H9 (cell line): ENCODE measurements at regions not wholly inside any gene's neighbourhood (a gene's known extent, or its start where the extent isn't known, plus 50 kb on each side); places are given as distances from the start of the nearest gene placed in this dataset.

Source experiments
- DNase-seq: peaks from one replicate; pipeline ENCODE4 v3.0.0-alpha.2; 2017
- H2AFZ ChIP-seq: one replicate; pipeline ENCODE4 v1.6.1; 2013; ENCODE audit warnings: mild to moderate bottlenecking, low read length, control low read depth, moderate library complexity
- H2AK5ac ChIP-seq: 2 replicates; pipeline ENCODE4 v1.6.1; 2013; ENCODE audit warnings: low read length, control low read depth, mixed read lengths; ENCODE audit not compliant: insufficient read length
- H2BK120ac ChIP-seq: one replicate; pipeline ENCODE4 v1.6.1; 2013; ENCODE audit warnings: low read depth, mild to moderate bottlenecking, low read length, control low read depth, inconsistent platforms; ENCODE audit not compliant: poor library complexity, severe bottlenecking
- H2BK12ac ChIP-seq: 2 replicates; pipeline ENCODE4 v1.6.1; 2013; ENCODE audit warnings: low read length, control low read depth, mixed read lengths, low read depth; ENCODE audit not compliant: insufficient read length
- H2BK15ac ChIP-seq: 2 replicates; pipeline ENCODE4 v1.6.1; 2013; ENCODE audit warnings: low read depth, low read length, control low read depth
- H2BK20ac ChIP-seq: one replicate; pipeline ENCODE4 v1.6.1; 2013; ENCODE audit warnings: low read depth, mild to moderate bottlenecking, low read length, control low read depth, inconsistent platforms; ENCODE audit not compliant: poor library complexity, severe bottlenecking
- H2BK5ac ChIP-seq: 2 replicates; pipeline ENCODE4 v1.6.1; 2013; ENCODE audit warnings: low read length, control low read depth, mixed read lengths; ENCODE audit not compliant: insufficient read length
- H3K14ac ChIP-seq: 2 replicates; pipeline ENCODE4 v1.6.1; 2013; ENCODE audit warnings: low read length, control low read depth; ENCODE audit not compliant: insufficient read depth
- H3K18ac ChIP-seq: 2 replicates; pipeline ENCODE4 v1.6.1; 2013; ENCODE audit warnings: low read depth, mild to moderate bottlenecking, mixed read lengths, low read length, control low read depth; ENCODE audit not compliant: insufficient read length
- H3K23ac ChIP-seq: 2 replicates; pipeline ENCODE4 v1.6.1; 2013; ENCODE audit warnings: low read length, control low read depth, mixed read lengths, low read depth; ENCODE audit not compliant: insufficient read length
- H3K23me2 ChIP-seq: 2 replicates; pipeline ENCODE4 v1.6.1; 2013; ENCODE audit warnings: low read depth, mild to moderate bottlenecking, mixed read lengths, low read length, control low read depth; ENCODE audit not compliant: insufficient read length, poor library complexity, severe bottlenecking
- H3K27ac ChIP-seq: 2 replicates; pipeline ENCODE4 v1.5.1; 2013; ENCODE audit warnings: low read length, control low read depth, mixed read lengths, low read depth; ENCODE audit not compliant: insufficient read length
- H3K27me3 ChIP-seq: 2 replicates; pipeline ENCODE4 v1.6.1; 2013; ENCODE audit warnings: low read length, control low read depth, inconsistent platforms; ENCODE audit not compliant: insufficient read depth
- H3K4ac ChIP-seq: 2 replicates; pipeline ENCODE4 v1.6.1; 2013; ENCODE audit warnings: low read depth, mild to moderate bottlenecking, control low read depth, inconsistent platforms, low read length, moderate library complexity
- H3K4me1 ChIP-seq: 2 replicates; pipeline ENCODE4 v1.6.1; 2013; ENCODE audit warnings: low read length, control low read depth, inconsistent platforms; ENCODE audit not compliant: insufficient read depth
- H3K4me2 ChIP-seq: 2 replicates; pipeline ENCODE4 v1.6.1; 2013; ENCODE audit warnings: low read length, control low read depth, mixed read lengths; ENCODE audit not compliant: insufficient read length, insufficient read depth
- H3K56ac ChIP-seq: 2 replicates; pipeline ENCODE4 v1.6.1; 2013; ENCODE audit warnings: low read depth, mild to moderate bottlenecking, mixed read lengths, low read length, control low read depth; ENCODE audit not compliant: insufficient read length
- H3K79me1 ChIP-seq: 2 replicates; pipeline ENCODE4 v1.6.1; 2013; ENCODE audit warnings: low read depth, mild to moderate bottlenecking, moderate library complexity, low read length, control low read depth, inconsistent platforms; ENCODE audit not compliant: insufficient read depth, poor library complexity, severe bottlenecking
- H3K79me2 ChIP-seq: 2 replicates; pipeline ENCODE4 v1.6.1; 2013; ENCODE audit warnings: low read length, control low read depth, inconsistent platforms; ENCODE audit not compliant: insufficient read depth
- H3K9ac ChIP-seq: 2 replicates; pipeline ENCODE4 v1.6.1; 2013; ENCODE audit warnings: low read length, control low read depth, mixed read lengths; ENCODE audit not compliant: insufficient read length; ENCODE audit errors: extremely low read depth
- H3K9me3 ChIP-seq: one replicate; pipeline ENCODE4 v1.6.1; 2013; ENCODE audit warnings: low read depth, low read length, inconsistent platforms; ENCODE audit not compliant: control insufficient read depth
- H3T11ph ChIP-seq: one replicate; pipeline ENCODE4 v1.6.1; 2013; ENCODE audit warnings: mild to moderate bottlenecking, low read length, control low read depth, inconsistent platforms
- H4K20me1 ChIP-seq: one replicate; pipeline ENCODE4 v1.6.1; 2013; ENCODE audit not compliant: control insufficient read depth, insufficient read length, insufficient read depth
- H4K5ac ChIP-seq: 2 replicates; pipeline ENCODE4 v1.6.1; 2013; ENCODE audit warnings: low read depth, mild to moderate bottlenecking, mixed read lengths, low read length, control low read depth; ENCODE audit not compliant: insufficient read length
- H4K8ac ChIP-seq: replicated peaks from 2 replicates; pipeline ENCODE4 v1.6.1; 2013; ENCODE audit warnings: low read length, control low read depth, mixed read lengths, low read depth; ENCODE audit not compliant: insufficient read length
- H4K91ac ChIP-seq: 2 replicates; pipeline ENCODE4 v1.6.1; 2013; ENCODE audit warnings: low read depth, mild to moderate bottlenecking, moderate library complexity, mixed read lengths, low read length, control low read depth; ENCODE audit not compliant: insufficient read length
- H3K27ac Mint-ChIP-seq, 3 experiments: 2 replicates in 2 of 3; 3 replicates in 1 of 3; pipeline ENCODE4 v1.8.0; 2020 to 2021; ENCODE audit warnings: mixed read lengths in 3 of 3, mild to moderate bottlenecking in 1 of 3, moderate library complexity in 1 of 3
- H3K27me3 Mint-ChIP-seq: 2 replicates; pipeline ENCODE4 v1.8.0; 2021; ENCODE audit warnings: low read depth, mild to moderate bottlenecking, moderate library complexity, mixed read lengths
- H3K36me3 Mint-ChIP-seq, 3 experiments: 2 replicates in 2 of 3; 3 replicates in 1 of 3; pipeline ENCODE4 v1.8.0; 2020 to 2021; ENCODE audit warnings: low read depth in 3 of 3, mixed read lengths in 3 of 3; ENCODE audit not compliant: insufficient read depth in 1 of 3
- H3K4me1 Mint-ChIP-seq, 2 experiments: 2 replicates each; pipeline ENCODE4 v1.8.0; 2020; ENCODE audit warnings: mixed read lengths in 2 of 2
- H3K4me3 Mint-ChIP-seq, 2 experiments: 2 replicates in 1 of 2; 3 replicates in 1 of 2; pipeline ENCODE4 v1.8.0; 2020 to 2021; ENCODE audit warnings: mild to moderate bottlenecking in 2 of 2, mixed read lengths in 2 of 2, moderate library complexity in 1 of 2
- H3K9me3 Mint-ChIP-seq, 2 experiments: 2 replicates in 1 of 2; 3 replicates in 1 of 2; pipeline ENCODE4 v1.8.0; 2020; ENCODE audit warnings: mild to moderate bottlenecking in 2 of 2, mixed read lengths in 2 of 2, moderate library complexity in 1 of 2
- CTCF ChIP-seq: fragments of 200-600 bp; sonication (generic); conservative IDR thresholded peaks from 3 replicates; pipeline ENCODE4 v1.8.0; 2021; ENCODE audit warnings: antibody characterized with exemption, mild to moderate bottlenecking

- no peak overlapping the region for H2BK5ac ChIP-seq
- peaks cover 0 to 10% (median 4%) of the 10 kb centered on the region in 3 experiments; a peak in 5 of 7 replicates for H3K36me3 Mint-ChIP-seq
- no peak overlapping the region for H3K23ac ChIP-seq
- no peaks in the 10 kb centered on the region for H4K20me1 ChIP-seq
- H2BK12ac ChIP-seq: no peak overlapping the region
- H3K4me3 Mint-ChIP-seq: no peak overlapping the region
- no peaks in the 10 kb centered on the region for H3K79me2 ChIP-seq
- no peak overlapping the region for H3K18ac ChIP-seq
- H3K14ac ChIP-seq: no peak overlapping the region
- H4K91ac ChIP-seq: no peak overlapping the region
- H2BK120ac ChIP-seq: no peak overlapping the region
- peaks cover 9 to 11% of the 10 kb centered on the region in 2 experiments for H3K9me3 Mint-ChIP-seq
- H3K9me3 ChIP-seq: no peaks in the 10 kb centered on the region
- no peak overlapping the region for H3K4me2 ChIP-seq
- H3K27ac ChIP-seq: no peak overlapping the region
- H3K27ac Mint-ChIP-seq: no peak overlapping the region
- no peak overlapping the region for H2AFZ ChIP-seq
- peaks cover 2% of the 10 kb centered on the region; the same call in 1 of the 2 replicates for H3K27me3 Mint-ChIP-seq
- no peak for DNase-seq
- no peak overlapping the region for H3K9ac ChIP-seq
- peaks cover 2% of the 10 kb centered on the region; the same call in 1 of the 2 replicates for H3K4me1 ChIP-seq
- no peak overlapping the region for H2BK15ac ChIP-seq
- no peak for TF ChIP-seq CTCF
- no peak overlapping the region for H4K8ac ChIP-seq
- H2BK20ac ChIP-seq: no peak overlapping the region
- peaks cover 8 to 9% of the 10 kb centered on the region in 2 experiments for H3K4me1 Mint-ChIP-seq
- H3K23me2 ChIP-seq: no peaks in the 10 kb centered on the region
- H3K27me3 ChIP-seq: no peaks in the 10 kb centered on the region
- H3K4ac ChIP-seq: no peak overlapping the region
- H3T11ph ChIP-seq: no peak overlapping the region
- H3K56ac ChIP-seq: no peak overlapping the region
- H3K79me1 ChIP-seq: no peaks in the 10 kb centered on the region
- H2AK5ac ChIP-seq: no peak overlapping the region
- no peak overlapping the region for H4K5ac ChIP-seq
Measured at GRCh38 chr20:7499201-7499600, 441.1 kb downstream of the HAO1 start.
